ENCODE measurements at regions not wholly inside any gene's neighbourhood (a gene's known extent, or its start where the extent isn't known, plus 50 kb on each side); places are given as distances from the start of the nearest gene placed in this dataset.
A peak's percentile ranks its signal among the peaks of the same experiment; 100 is the strongest.

- no peak for DNase-seq (ENCODE audit: low read depth, low spot score)
- in situ Hi-C loops (cut with HindIII; ENCODE audit: low pct_unique_long_range_greater_than_20kb, low sequenced_read_pairs): no loop called here
Measured at GRCh38 chr11:109808569-109808968, 284.6 kb upstream of the ZC3H12C start.

GRCh38 chr11:109814824-109815223 is 278.4 kb upstream of the ZC3H12C start:
- DNase-seq (ENCODE audit: low read depth, low spot score): no peak
- in situ Hi-C loops (cut with HindIII; ENCODE audit: low pct_unique_long_range_greater_than_20kb, low sequenced_read_pairs): no loop called here

- in situ Hi-C loops (cut with HindIII; ENCODE audit: low pct_unique_long_range_greater_than_20kb, low sequenced_read_pairs): no loop called here
Measured at GRCh38 chr11:109815500-109816150, 277.6 kb upstream of the ZC3H12C start.

GRCh38 chr11:109818290-109818689 is 274.9 kb upstream of the ZC3H12C start:
- DNase-seq (ENCODE audit: low read depth, low spot score): no peak
- in situ Hi-C loops (cut with HindIII; ENCODE audit: low pct_unique_long_range_greater_than_20kb, low sequenced_read_pairs): no loop called here

More at GRCh38 chr11:109815500-109816150, 277.6 kb upstream of the ZC3H12C start:
- no peak for DNase-seq (ENCODE audit: low read depth, low spot score)

- DNase-seq (ENCODE audit: low read depth, low spot score): no peak
- in situ Hi-C loops (cut with HindIII; ENCODE audit: low pct_unique_long_range_greater_than_20kb, low sequenced_read_pairs): no loop called here
Measured at GRCh38 chr11:109819410-109819809, 273.8 kb upstream of the ZC3H12C start.

- in situ Hi-C loops (cut with HindIII; ENCODE audit: low pct_unique_long_range_greater_than_20kb, low sequenced_read_pairs): no loop called here
- no peak for DNase-seq (ENCODE audit: low read depth, low spot score)
Measured at GRCh38 chr11:109821511-109821910, 271.7 kb upstream of the ZC3H12C start.

GRCh38 chr11:109822436-109823102 is 270.6 kb upstream of the ZC3H12C start:
- no peak for DNase-seq (ENCODE audit: low read depth, low spot score)
- in situ Hi-C loops (cut with HindIII; ENCODE audit: low pct_unique_long_range_greater_than_20kb, low sequenced_read_pairs): no loop called here

GRCh38 chr11:109828387-109828786 is 264.8 kb upstream of the ZC3H12C start:
- in situ Hi-C loops (cut with HindIII; ENCODE audit: low pct_unique_long_range_greater_than_20kb, low sequenced_read_pairs): no loop called here
- no peak for DNase-seq (ENCODE audit: low read depth, low spot score)

- in situ Hi-C loops (cut with HindIII; ENCODE audit: low pct_unique_long_range_greater_than_20kb, low sequenced_read_pairs): no loop called here
Measured at GRCh38 chr11:109838026-109838425, 255.2 kb upstream of the ZC3H12C start.

GRCh38 chr11:109845437-109845836 is 247.8 kb upstream of the ZC3H12C start:
- in situ Hi-C loops (cut with HindIII; ENCODE audit: low pct_unique_long_range_greater_than_20kb, low sequenced_read_pairs): no loop called here
- no peak for DNase-seq (ENCODE audit: low read depth, low spot score)

More at GRCh38 chr11:109838026-109838425, 255.2 kb upstream of the ZC3H12C start:
- DNase-seq (ENCODE audit: low read depth, low spot score): no peak

- in situ Hi-C loops (cut with HindIII; ENCODE audit: low pct_unique_long_range_greater_than_20kb, low sequenced_read_pairs): no loop called here
- no peak for DNase-seq (ENCODE audit: low read depth, low spot score)
Measured at GRCh38 chr11:109847621-109848020, 245.6 kb upstream of the ZC3H12C start.

- no peak for DNase-seq (ENCODE audit: low read depth, low spot score)
- in situ Hi-C loops (cut with HindIII; ENCODE audit: low pct_unique_long_range_greater_than_20kb, low sequenced_read_pairs): no loop called here
Measured at GRCh38 chr11:109849051-109849450, 244.1 kb upstream of the ZC3H12C start.

- no peak for DNase-seq (ENCODE audit: low read depth, low spot score)
- in situ Hi-C loops (cut with HindIII; ENCODE audit: low pct_unique_long_range_greater_than_20kb, low sequenced_read_pairs): no loop called here
Measured at GRCh38 chr11:109849946-109850345, 243.2 kb upstream of the ZC3H12C start.

GRCh38 chr11:109851780-109852390 is 241.3 kb upstream of the ZC3H12C start:
- in situ Hi-C loops (cut with HindIII; ENCODE audit: low pct_unique_long_range_greater_than_20kb, low sequenced_read_pairs): no loop called here
- no peak for DNase-seq (ENCODE audit: low read depth, low spot score)

GRCh38 chr11:109853156-109853776 is 239.9 kb upstream of the ZC3H12C start:
- in situ Hi-C loops (cut with HindIII; ENCODE audit: low pct_unique_long_range_greater_than_20kb, low sequenced_read_pairs): no loop called here
- peak; percentile 72 for DNase-seq (ENCODE audit: low read depth, low spot score)

- no peak for DNase-seq (ENCODE audit: low read depth, low spot score)
- in situ Hi-C loops (cut with HindIII; ENCODE audit: low pct_unique_long_range_greater_than_20kb, low sequenced_read_pairs): no loop called here
Measured at GRCh38 chr11:109854731-109855130, 238.5 kb upstream of the ZC3H12C start.

- DNase-seq (ENCODE audit: low read depth, low spot score): no peak
- in situ Hi-C loops (cut with HindIII; ENCODE audit: low pct_unique_long_range_greater_than_20kb, low sequenced_read_pairs): no loop called here
Measured at GRCh38 chr11:109856928-109857327, 236.3 kb upstream of the ZC3H12C start.

- DNase-seq (ENCODE audit: low read depth, low spot score): no peak
- in situ Hi-C loops (cut with HindIII; ENCODE audit: low pct_unique_long_range_greater_than_20kb, low sequenced_read_pairs): no loop called here
Measured at GRCh38 chr11:109857637-109858036, 235.6 kb upstream of the ZC3H12C start.

Data from SK-MEL-5 (cell line).